ENCODE measurements at regions not wholly inside any gene's neighbourhood (a gene's known extent, or its start where the extent isn't known, plus 50 kb on each side); places are given as distances from the start of the nearest gene placed in this dataset.

GRCh38 chr5:62143268-62144229, 162.5 kb upstream of the KIF2A start:
- TF ChIP-seq CTCF (conservative IDR thresholded peaks at IDR 0.05) (peak; percentile 65), EZH2 (IDR thresholded peaks at IDR 0.05; ENCODE audit: low read depth) (no peak)
